Keratinocyte (primary cell): ENCODE measurements at regions not wholly inside any gene's neighbourhood (a gene's known extent, or its start where the extent isn't known, plus 50 kb on each side); places are given as distances from the start of the nearest gene placed in this dataset.

ENCODE experiments used
- DNase-seq: peaks from one replicate; pipeline ENCODE4 v3.0.0-alpha.2; 2011; ENCODE audit warnings: low read depth, missing footprints, low spot score
- FAIRE-seq: peaks from 2 replicates; lab custom pipeline; 2011; peaks lifted over from hg19 to GRCh38; lab: Jason Lieb, UNC
- H2AFZ ChIP-seq: 2 replicates; pipeline ENCODE4 v1.6.0; 2012; ENCODE audit warnings: low read length, control low read depth, inconsistent platforms; ENCODE audit not compliant: control insufficient read depth
- H3K27ac ChIP-seq: 2 replicates; pipeline ENCODE4 v1.5.1; 2011; ENCODE audit warnings: low read length; ENCODE audit not compliant: control insufficient read depth, insufficient read depth
- H3K27me3 ChIP-seq: 3 replicates; pipeline ENCODE4 v1.6.0; 2011; ENCODE audit warnings: low read length; ENCODE audit not compliant: control insufficient read depth, insufficient read depth; ENCODE audit errors: extremely low read depth
- H3K36me3 ChIP-seq, 2 experiments: 2 replicates in 1 of 2; 3 replicates in 1 of 2; pipeline ENCODE4 v1.5.1; 2011; ENCODE audit warnings: low read length in 2 of 2, mild to moderate bottlenecking in 1 of 2; ENCODE audit not compliant: control insufficient read depth in 2 of 2, insufficient read depth in 2 of 2; ENCODE audit errors: extremely low read depth in 1 of 2
- H3K4me1 ChIP-seq: 3 replicates; pipeline ENCODE4 v1.5.1; 2011; ENCODE audit warnings: low read length; ENCODE audit not compliant: control insufficient read depth, insufficient read depth; ENCODE audit errors: extremely low read depth
- H3K4me2 ChIP-seq: 3 replicates; pipeline ENCODE4 v1.6.0; 2011; ENCODE audit warnings: low read depth, low read length; ENCODE audit not compliant: control insufficient read depth, insufficient read depth; ENCODE audit errors: extremely low read depth
- H3K4me3 ChIP-seq, 3 experiments: fragments of 200-600 bp in 1 of 3; sonication (generic) in 1 of 3; 2 replicates in 2 of 3; 3 replicates in 1 of 3; pipeline ENCODE4 v1.5.1; 2011 to 2016; ENCODE audit warnings: low read length in 3 of 3, mild to moderate bottlenecking in 3 of 3, control low read depth in 2 of 3, inconsistent platforms in 1 of 3, low read depth in 1 of 3, mixed read lengths in 1 of 3, mixed run types in 1 of 3, moderate library complexity in 1 of 3; ENCODE audit not compliant: control insufficient read depth in 2 of 3, insufficient read depth in 2 of 3; ENCODE audit errors: extremely low read depth in 1 of 3
- H3K79me2 ChIP-seq: 2 replicates; pipeline ENCODE4 v1.6.0; 2012; ENCODE audit warnings: low read length; ENCODE audit not compliant: control insufficient read depth, insufficient read depth
- H3K9ac ChIP-seq: 3 replicates; pipeline ENCODE4 v1.6.0; 2011; ENCODE audit warnings: low read length; ENCODE audit not compliant: control insufficient read depth, insufficient read depth; ENCODE audit errors: extremely low read depth
- H3K9me1 ChIP-seq: 3 replicates; pipeline ENCODE4 v1.6.0; 2011; ENCODE audit warnings: low read length; ENCODE audit not compliant: control insufficient read depth, insufficient read depth; ENCODE audit errors: extremely low read depth
- H3K9me3 ChIP-seq: 2 replicates; pipeline ENCODE4 v1.5.1; 2012; ENCODE audit warnings: low read depth, low read length; ENCODE audit not compliant: control insufficient read depth
- H4K20me1 ChIP-seq: 3 replicates; pipeline ENCODE4 v1.6.0; 2011; ENCODE audit warnings: low read length; ENCODE audit not compliant: control insufficient read depth, insufficient read depth; ENCODE audit errors: extremely low read depth
- EZH2 ChIP-seq: IDR thresholded peaks from one replicate; pipeline ENCODE4 v1.6.1; 2012; ENCODE audit warnings: inconsistent platforms, mild to moderate bottlenecking, low read length, moderate library complexity
- dilution Hi-C: fragments of 300-500 bp; cut with MboI; formaldehyde crosslinking; loops from one replicate; pipeline ENCODE4 v1.7.0; 2020; ENCODE audit warnings: low sequenced_read_pairs; ENCODE audit not compliant: extremely low pct_ligation_motif_present
- TF ChIP-seq, protein P1 (sequence below), 3 experiments: IDR thresholded peaks in 1 of 3; conservative IDR thresholded peaks in 1 of 3; optimal IDR thresholded peaks in 1 of 3; 2 replicates in 2 of 3; 3 replicates in 1 of 3; pipeline versions ENCODE3 to v1.5.1; 2011; ENCODE audit warnings: low read length in 3 of 3, mild to moderate bottlenecking in 3 of 3, moderate library complexity in 2 of 3, control low read depth in 1 of 3, inconsistent platforms in 1 of 3; ENCODE audit not compliant: insufficient read depth in 2 of 3; ENCODE audit errors: extremely low read depth in 1 of 3

DNA sequence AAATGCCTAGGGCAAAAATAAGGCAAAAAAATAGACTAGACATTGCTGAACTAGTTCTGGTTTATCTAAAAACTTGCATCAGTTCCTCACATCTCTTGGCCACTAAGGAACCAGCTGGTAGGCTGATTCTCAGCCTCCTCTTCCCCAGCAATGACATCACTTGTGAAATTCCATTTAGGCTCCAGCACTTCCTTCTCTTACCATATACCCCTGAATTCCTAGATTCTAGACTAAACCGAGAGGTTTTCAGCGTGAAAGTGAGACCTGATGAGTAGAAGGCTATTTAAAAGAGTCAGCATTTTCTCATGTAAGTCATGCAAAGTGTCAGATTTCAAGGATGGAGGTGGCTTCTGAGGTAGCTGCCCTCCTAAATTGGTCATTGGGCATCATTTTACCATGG lies 247.1 kb upstream of the CDIN1 start:
- Histone ChIP-seq H4K20me1 (no peaks in the 10 kb centered on the region), H3K9ac (no peak overlapping the region), H3K27ac (no peak overlapping the region), H3K4me1 (peaks cover 8% of the 10 kb centered on the region), H2AFZ (no peak overlapping the region), H3K9me1 (no peaks in the 10 kb centered on the region), H3K4me2 (no peak overlapping the region), H3K27me3 (no peaks in the 10 kb centered on the region), H3K4me3 (no peak overlapping the region), H3K9me3 (no peaks in the 10 kb centered on the region), H3K79me2 (no peaks in the 10 kb centered on the region), H3K36me3 (no peaks in the 10 kb centered on the region)
- FAIRE-seq (no peak), DNase-seq (no peak)
- dilution Hi-C loops, result no loop called here
- TF ChIP-seq EZH2, result no peak
- TF ChIP-seq, protein P1, sequence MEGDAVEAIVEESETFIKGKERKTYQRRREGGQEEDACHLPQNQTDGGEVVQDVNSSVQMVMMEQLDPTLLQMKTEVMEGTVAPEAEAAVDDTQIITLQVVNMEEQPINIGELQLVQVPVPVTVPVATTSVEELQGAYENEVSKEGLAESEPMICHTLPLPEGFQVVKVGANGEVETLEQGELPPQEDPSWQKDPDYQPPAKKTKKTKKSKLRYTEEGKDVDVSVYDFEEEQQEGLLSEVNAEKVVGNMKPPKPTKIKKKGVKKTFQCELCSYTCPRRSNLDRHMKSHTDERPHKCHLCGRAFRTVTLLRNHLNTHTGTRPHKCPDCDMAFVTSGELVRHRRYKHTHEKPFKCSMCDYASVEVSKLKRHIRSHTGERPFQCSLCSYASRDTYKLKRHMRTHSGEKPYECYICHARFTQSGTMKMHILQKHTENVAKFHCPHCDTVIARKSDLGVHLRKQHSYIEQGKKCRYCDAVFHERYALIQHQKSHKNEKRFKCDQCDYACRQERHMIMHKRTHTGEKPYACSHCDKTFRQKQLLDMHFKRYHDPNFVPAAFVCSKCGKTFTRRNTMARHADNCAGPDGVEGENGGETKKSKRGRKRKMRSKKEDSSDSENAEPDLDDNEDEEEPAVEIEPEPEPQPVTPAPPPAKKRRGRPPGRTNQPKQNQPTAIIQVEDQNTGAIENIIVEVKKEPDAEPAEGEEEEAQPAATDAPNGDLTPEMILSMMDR (optimal IDR thresholded peaks at IDR 0.05 in 1 of 3, IDR thresholded peaks at IDR 0.05 in 1 of 3, conservative IDR thresholded peaks at IDR 0.05 in 1 of 3; ENCODE audit: extremely low read depth in 1 of 3, insufficient read depth in 2 of 3, low read length in 3 of 3), result no peak

DNA sequence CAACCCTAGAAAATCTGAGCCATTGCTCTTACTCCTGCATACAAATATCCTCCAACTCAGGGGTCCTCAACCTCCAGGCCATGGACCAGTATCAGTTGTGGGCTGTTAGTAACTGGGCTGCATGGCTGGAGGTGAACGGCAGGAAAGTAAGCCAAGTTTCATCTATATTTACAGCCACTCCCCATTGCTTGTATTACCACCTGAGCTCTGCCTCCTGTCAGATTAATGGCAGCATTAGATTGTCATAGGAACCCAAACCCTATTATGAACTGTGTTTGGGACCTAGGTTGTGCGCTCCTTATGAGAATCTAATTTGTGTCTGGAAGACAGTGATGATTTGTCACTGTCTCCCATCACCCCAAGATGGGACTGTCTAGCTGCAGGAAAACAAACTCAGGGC lies 246.5 kb upstream of the CDIN1 start:
- Histone ChIP-seq H3K4me3 (no peak overlapping the region), H3K27me3 (no peaks in the 10 kb centered on the region), H4K20me1 (no peaks in the 10 kb centered on the region), H3K4me2 (no peak overlapping the region), H3K9ac (no peak overlapping the region), H3K9me3 (no peaks in the 10 kb centered on the region), H2AFZ (no peak overlapping the region), H3K4me1 (peaks cover 8% of the 10 kb centered on the region), H3K27ac (no peak overlapping the region), H3K36me3 (no peaks in the 10 kb centered on the region), H3K9me1 (no peaks in the 10 kb centered on the region), H3K79me2 (no peaks in the 10 kb centered on the region)
- dilution Hi-C loops, result no loop called here
- FAIRE-seq (peak; percentile 5), DNase-seq (no peak)
- TF ChIP-seq, protein P1 (optimal IDR thresholded peaks at IDR 0.05 in 1 of 3, IDR thresholded peaks at IDR 0.05 in 1 of 3, conservative IDR thresholded peaks at IDR 0.05 in 1 of 3; ENCODE audit: extremely low read depth in 1 of 3, insufficient read depth in 2 of 3, low read length in 3 of 3), result no peak
- no peak for TF ChIP-seq EZH2
